GM12865 (cell line): ENCODE measurements at regions not wholly inside any gene's neighbourhood (a gene's known extent, or its start where the extent isn't known, plus 50 kb on each side); places are given as distances from the start of the nearest gene placed in this dataset.

ENCODE experiments used
- DNase-seq: peaks from one replicate; pipeline ENCODE4 v3.0.0; 2010; ENCODE audit warnings: low read depth
- H3K4me3 ChIP-seq: 2 replicates; pipeline ENCODE4 v1.5.1; 2011; ENCODE audit warnings: mild to moderate bottlenecking, low read depth, low read length, control low read depth
- TF ChIP-seq, protein P1 (sequence below): IDR thresholded peaks from 2 replicates; pipeline ENCODE4 v1.5.1; 2011; ENCODE audit warnings: low read length, control low read depth, low read depth, inconsistent platforms; ENCODE audit not compliant: insufficient read depth; ENCODE audit errors: missing control alignments

DNA sequence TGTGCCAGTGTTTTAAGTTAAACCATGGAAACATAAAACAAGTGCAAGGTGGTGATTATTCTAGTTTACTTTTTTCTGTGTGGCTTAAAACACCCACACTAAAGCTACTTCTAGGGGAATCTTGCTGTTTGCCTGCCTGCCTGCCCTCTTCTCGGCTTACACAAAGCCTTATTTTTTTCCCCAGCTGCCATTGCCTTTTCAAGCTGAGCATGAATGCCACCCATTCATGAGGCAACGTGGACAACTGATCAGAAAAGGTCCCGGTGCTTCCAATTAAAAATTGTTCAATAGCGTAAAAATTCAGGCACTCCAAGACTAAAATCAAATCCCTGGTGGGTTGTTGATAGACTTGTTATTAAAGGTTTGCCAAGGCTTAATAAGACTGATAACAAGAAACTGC is 401.4 kb downstream of the TMEM161B start:
- TF ChIP-seq, protein P1, sequence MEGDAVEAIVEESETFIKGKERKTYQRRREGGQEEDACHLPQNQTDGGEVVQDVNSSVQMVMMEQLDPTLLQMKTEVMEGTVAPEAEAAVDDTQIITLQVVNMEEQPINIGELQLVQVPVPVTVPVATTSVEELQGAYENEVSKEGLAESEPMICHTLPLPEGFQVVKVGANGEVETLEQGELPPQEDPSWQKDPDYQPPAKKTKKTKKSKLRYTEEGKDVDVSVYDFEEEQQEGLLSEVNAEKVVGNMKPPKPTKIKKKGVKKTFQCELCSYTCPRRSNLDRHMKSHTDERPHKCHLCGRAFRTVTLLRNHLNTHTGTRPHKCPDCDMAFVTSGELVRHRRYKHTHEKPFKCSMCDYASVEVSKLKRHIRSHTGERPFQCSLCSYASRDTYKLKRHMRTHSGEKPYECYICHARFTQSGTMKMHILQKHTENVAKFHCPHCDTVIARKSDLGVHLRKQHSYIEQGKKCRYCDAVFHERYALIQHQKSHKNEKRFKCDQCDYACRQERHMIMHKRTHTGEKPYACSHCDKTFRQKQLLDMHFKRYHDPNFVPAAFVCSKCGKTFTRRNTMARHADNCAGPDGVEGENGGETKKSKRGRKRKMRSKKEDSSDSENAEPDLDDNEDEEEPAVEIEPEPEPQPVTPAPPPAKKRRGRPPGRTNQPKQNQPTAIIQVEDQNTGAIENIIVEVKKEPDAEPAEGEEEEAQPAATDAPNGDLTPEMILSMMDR, result no peak
- DNase-seq, result no peak
- H3K4me3 ChIP-seq, result no peak overlapping the region

DNA sequence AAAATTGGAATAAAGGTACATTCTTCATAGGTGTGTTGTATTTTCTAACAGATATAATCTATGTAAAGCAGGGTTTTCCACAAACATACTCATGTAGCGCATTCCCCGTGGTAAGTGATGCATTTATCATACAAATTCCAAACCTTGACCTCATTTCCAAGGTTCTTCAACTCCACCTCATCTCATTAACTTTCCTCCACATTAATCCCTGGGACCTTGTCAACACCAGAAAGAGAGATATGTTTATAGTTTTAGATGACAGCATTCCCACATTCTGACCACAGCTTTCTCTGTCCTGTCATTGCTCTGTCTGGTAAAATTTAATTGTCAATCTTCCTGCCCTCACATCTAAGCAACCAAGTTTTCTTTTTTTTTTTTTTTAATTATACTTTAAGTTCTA is 415.1 kb downstream of the TMEM161B start:
- no peak for DNase-seq
- TF ChIP-seq, protein P1, result no peak

DNA sequence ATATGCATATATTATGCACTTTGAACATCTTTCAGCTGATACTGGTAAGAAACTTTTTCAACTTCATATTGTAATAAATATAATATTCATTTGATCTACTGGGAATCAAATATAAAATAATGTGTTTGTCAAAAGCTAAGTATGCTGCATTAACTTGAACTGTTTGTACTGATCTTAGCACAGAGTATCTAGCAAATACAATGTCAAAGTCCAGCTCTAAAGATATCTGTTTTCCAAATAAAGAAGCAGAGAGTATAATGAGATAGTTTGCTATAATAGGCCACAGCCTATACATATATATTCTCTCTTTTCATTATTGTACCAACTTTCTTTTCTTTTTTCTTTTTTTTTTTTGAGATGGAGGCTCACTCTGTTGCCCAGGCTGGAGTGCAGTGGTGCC is 417.0 kb downstream of the TMEM161B start:
- DNase-seq, result no peak
- H3K4me3 ChIP-seq, result no peak overlapping the region
- TF ChIP-seq, protein P1, result no peak

More for the DNA sequence above, 415.1 kb downstream of the TMEM161B start:
- no peak overlapping the region for H3K4me3 ChIP-seq

DNA sequence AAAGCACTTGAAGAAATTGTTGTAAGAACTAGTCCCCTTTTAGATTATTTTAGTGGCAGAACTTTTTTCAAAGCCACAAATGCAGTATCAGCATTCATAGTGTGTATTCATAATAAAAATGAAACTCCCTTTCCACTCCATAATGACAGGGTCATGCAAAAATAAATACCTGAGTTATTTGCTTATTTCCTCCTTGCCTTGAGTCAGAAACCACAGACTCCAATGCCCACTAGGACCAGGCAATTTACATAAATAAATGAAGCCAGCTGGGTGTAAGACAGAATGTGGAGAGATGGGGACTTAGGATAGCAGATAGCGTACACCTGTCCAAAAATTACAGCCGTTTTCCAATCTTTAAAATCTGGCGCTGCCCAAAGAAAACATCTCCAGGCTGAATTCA is 417.8 kb downstream of the TMEM161B start:
- TF ChIP-seq, protein P1, result no peak

DNA sequence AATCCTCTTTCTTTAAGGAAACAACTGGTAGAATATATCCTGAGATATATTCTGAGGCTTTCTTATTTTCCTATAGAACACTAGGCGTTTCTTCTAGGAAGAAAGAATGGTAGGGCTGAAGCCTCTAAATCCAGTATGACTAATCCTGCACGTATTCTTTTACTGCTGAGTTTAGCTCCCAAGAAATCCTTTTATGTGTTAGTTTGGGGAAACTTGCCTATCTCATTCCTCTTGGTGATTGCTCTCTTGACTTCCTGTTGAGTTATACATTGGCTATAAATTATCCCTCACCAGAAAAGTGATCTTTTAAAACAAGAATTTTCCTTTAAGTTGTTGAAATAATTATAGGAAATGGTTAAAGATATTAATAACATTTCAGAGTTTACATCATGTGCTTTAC is 422.9 kb downstream of the TMEM161B start:
- H3K4me3 ChIP-seq, result no peak overlapping the region
- no peak for DNase-seq
- TF ChIP-seq, protein P1, result no peak

More for the DNA sequence above, 417.8 kb downstream of the TMEM161B start:
- peak; percentile 36 for DNase-seq
- H3K4me3 ChIP-seq, result no peak overlapping the region

DNA sequence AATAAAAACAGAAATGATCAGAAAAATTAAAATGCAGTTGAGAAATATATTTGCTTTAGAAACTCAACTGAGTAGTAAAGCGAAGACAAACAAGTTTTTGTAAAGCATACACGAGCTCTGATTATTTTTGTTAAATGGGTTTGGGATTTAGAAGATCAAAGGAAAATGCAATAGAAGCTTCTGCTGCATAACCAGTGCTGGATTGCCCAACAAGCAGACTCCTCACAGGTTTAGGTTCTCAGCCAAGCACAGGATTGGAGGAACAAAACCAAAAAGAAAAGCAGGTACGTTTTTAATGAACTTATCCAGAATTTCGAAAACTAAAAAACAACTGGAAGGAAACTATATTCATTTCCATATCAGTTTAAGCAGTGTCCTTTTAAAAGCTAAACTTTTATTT is 423.8 kb downstream of the TMEM161B start:
- TF ChIP-seq, protein P1, result no peak

DNA sequence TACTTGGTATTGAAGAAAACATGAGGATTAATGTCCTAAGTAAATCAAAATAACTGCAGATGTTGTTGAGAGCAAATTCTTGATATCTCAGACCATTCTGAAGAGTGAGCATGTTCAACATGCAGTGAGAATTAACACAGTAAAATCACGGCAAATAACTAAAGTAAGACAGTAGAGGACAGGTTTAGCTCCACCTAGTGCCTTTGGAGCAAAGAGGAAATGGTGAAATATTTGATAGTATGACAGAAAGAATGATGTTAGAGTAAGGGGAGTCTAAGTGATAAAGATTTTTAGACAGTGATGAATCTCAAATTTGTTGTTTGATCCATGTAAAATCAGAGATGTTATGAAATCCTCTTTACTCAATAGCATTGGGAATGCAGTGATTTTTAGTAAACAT is 424.2 kb downstream of the TMEM161B start:
- TF ChIP-seq, protein P1, result no peak
- no peak for DNase-seq
- no peak overlapping the region for H3K4me3 ChIP-seq

More for the DNA sequence above, 423.8 kb downstream of the TMEM161B start:
- H3K4me3 ChIP-seq, result no peak overlapping the region
- no peak for DNase-seq
